Hepatocyte (in vitro differentiated cells): ENCODE measurements at regions not wholly inside any gene's neighbourhood (a gene's known extent, or its start where the extent isn't known, plus 50 kb on each side); places are given as distances from the start of the nearest gene placed in this dataset.

Experiments
- CTCF ChIP-seq: fragments of 200-600 bp; sonication (generic); IDR thresholded peaks from 2 replicates; pipeline ENCODE4 v1.5.1; 2016; ENCODE audit warnings: antibody characterized with exemption, mild to moderate bottlenecking; ENCODE audit not compliant: poor library complexity
- EZH2 ChIP-seq: fragments of 200-600 bp; sonication (generic); IDR thresholded peaks from 2 replicates; pipeline ENCODE4 v1.6.1; 2016; ENCODE audit warnings: antibody characterized with exemption, mild to moderate bottlenecking, borderline replicate concordance
- EZH2phosphoT487 ChIP-seq: fragments of 200-600 bp; sonication (generic); IDR thresholded peaks from one replicate; pipeline ENCODE4 v1.6.1; 2018; ENCODE audit warnings: antibody characterized with exemption, mild to moderate bottlenecking, low read depth, moderate library complexity; ENCODE audit not compliant: unreplicated experiment, severe bottlenecking

- TF ChIP-seq EZH2 = no peak
- no peak for TF ChIP-seq CTCF
- no peak for TF ChIP-seq EZH2phosphoT487
Observed at GRCh38 chr15:100821327-100821726, 58.3 kb upstream of the ALDH1A3 start.
